ENCODE measurements at regions not wholly inside any gene's neighbourhood (a gene's known extent, or its start where the extent isn't known, plus 50 kb on each side); places are given as distances from the start of the nearest gene placed in this dataset.
"Not testable (repeated sequence)": the region's sequence is repeated elsewhere in the genome, so short reads cannot be mapped to it uniquely, and the experiment has no call there.

DNA sequence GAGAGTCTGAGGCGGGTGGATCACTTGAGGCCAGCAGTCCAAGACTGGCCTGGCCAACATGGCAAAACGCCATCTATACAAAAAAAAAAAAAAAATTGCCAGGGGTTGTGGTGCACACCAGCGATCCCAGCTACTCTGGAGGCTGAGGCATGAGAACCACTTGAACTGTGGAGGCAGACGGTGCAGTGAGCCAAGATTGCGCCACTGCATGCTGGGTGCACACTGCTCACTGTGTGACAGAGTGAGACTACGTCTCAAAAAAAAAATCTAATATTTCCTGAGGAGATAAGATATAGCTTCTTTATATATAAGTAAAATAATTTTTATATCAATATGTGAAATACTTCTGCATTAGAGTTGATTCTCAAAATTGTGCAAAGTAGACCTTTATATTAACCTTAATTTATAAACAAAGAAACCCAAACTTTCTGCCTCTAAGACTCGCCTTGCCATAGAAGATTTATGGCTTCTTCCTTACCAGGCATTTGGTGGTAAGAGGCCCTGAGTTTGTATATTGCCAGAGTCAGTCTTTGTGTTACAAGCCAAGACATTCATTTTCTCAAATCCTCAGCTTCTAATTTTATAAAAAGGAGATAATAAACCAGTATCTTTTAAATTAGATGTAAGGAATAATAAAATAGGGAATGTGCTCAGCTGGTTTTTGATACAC is 1226.7 kb downstream of the FLRT2 start:
- Histone ChIP-seq H3K27ac (ENCODE audit: low read length) (no peak overlapping the region), H3K4me1 (ENCODE audit: control insufficient read depth in 1 of 2, insufficient read depth in 2 of 2, low read length in 2 of 2) (no peaks in the 10 kb centered on the region), H3K36me3 (ENCODE audit: control insufficient read depth in 1 of 2, insufficient read depth in 2 of 2, low read length in 2 of 2) (no peaks in the 10 kb centered on the region), H3K27me3 (ENCODE audit: low read depth, low read length) (no peaks in the 10 kb centered on the region), H3K4me3 (ENCODE audit: low read depth in 1 of 2, low read length in 2 of 2) (no peak overlapping the region), H3K9me3 (ENCODE audit: control insufficient read depth in 1 of 2, low read length in 2 of 2) (peaks cover 0 to 11% of the 10 kb centered on the region in 2 donors)

DNA sequence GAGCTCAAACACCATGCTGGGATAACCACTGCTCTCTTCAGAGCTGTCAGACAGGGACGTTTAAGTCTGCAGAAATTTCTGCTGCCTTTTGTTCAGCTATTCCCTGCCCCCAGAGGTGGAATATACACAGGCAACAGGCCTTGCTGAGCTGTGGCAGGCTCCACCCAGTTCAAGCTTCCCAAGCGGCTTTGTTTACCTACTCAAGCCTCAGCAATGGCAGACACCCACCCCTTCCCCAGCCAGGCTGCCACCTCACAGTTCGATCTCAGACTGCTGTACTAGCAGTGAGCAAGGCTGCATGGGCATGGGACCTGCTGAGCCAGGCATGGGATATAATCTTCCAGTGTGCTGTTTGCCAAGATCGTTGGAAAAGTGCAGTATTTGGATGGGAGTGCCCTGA is 1220.5 kb downstream of the FLRT2 start:
- H3K27me3 ChIP-seq (ENCODE audit: low read depth, low read length); H3K36me3 ChIP-seq (ENCODE audit: control insufficient read depth in 1 of 2, insufficient read depth in 2 of 2, low read length in 2 of 2); H3K4me3 ChIP-seq (ENCODE audit: low read depth in 1 of 2, low read length in 2 of 2); H3K4me1 ChIP-seq (ENCODE audit: control insufficient read depth in 1 of 2, insufficient read depth in 2 of 2, low read length in 2 of 2); H3K27ac ChIP-seq (ENCODE audit: low read length): not testable (repeated sequence)
- H3K9me3 ChIP-seq (ENCODE audit: control insufficient read depth in 1 of 2, low read length in 2 of 2): peaks cover 0 to 11% of the 10 kb centered on the region in 2 donors

DNA sequence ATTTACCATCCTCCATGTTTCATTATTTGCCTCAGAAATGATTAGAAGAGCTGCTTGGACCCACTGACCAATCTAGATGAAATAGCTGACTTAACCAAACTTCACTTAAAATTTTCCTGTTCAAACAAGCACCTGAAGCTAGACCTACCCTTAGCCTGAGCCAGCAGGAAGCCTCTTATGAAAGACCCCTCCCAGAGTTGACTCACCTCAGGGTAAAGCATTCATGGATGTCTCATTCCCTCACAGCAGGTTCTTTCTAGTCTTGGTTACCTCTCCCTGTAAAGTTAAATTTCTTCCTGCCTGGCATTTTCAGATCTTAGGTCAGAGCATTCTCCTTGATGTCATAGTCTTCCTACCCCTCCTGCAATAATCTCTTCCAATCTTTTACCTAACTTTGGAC is 1209.8 kb downstream of the FLRT2 start:
- H3K4me1 ChIP-seq (ENCODE audit: control insufficient read depth in 1 of 2, insufficient read depth in 2 of 2, low read length in 2 of 2): no peaks in the 10 kb centered on the region
- no peaks in the 10 kb centered on the region for H3K36me3 ChIP-seq (ENCODE audit: control insufficient read depth in 1 of 2, insufficient read depth in 2 of 2, low read length in 2 of 2)
- H3K4me3 ChIP-seq (ENCODE audit: low read depth in 1 of 2, low read length in 2 of 2): no peak overlapping the region
- no peaks in the 10 kb centered on the region for H3K27me3 ChIP-seq (ENCODE audit: low read depth, low read length)
- H3K27ac ChIP-seq (ENCODE audit: low read length): no peak overlapping the region
- H3K9me3 ChIP-seq (ENCODE audit: control insufficient read depth in 1 of 2, low read length in 2 of 2): no peaks in the 10 kb centered on the region

DNA sequence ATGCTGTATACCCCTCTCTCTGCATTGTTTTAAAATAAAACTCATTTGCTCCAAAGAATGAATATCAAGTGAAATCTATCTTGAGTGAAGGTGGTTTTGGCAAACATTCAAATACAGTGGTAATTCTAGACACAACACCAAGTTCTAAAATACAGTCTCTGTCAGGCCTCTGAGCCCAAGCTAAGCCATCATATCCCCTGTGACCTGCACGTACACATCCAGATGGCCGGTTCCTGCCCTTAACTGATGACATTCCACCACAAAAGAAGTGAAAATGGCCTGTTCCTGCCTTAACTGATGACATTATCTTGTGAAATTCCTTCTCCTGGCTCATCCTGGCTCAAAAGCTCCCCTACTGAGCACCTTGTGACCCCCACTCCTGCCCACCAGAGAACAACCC is 1201.5 kb downstream of the FLRT2 start:
- not testable (repeated sequence) for H3K27ac ChIP-seq (ENCODE audit: low read length); H3K4me3 ChIP-seq (ENCODE audit: low read depth in 1 of 2, low read length in 2 of 2); H3K27me3 ChIP-seq (ENCODE audit: low read depth, low read length); H3K36me3 ChIP-seq (ENCODE audit: control insufficient read depth in 1 of 2, insufficient read depth in 2 of 2, low read length in 2 of 2); H3K4me1 ChIP-seq (ENCODE audit: control insufficient read depth in 1 of 2, insufficient read depth in 2 of 2, low read length in 2 of 2); H3K9me3 ChIP-seq (ENCODE audit: control insufficient read depth in 1 of 2, low read length in 2 of 2)

DNA sequence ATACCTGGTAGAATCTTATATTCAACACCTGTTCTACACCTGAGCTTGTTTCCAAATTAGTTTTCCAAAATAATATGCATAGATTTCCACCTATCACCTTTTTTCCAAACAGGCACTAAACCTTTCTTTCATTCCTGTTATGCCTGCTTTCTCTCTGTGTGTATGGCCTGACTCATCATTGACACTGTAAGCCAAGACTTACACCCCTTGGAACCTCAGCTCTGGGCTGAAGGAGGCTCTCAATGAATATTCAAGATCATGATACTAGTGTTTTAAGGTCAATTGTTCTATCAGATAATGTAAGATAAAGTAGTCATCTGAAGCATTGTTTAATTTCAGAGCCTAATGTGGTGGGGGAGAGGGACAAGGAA is 1193.3 kb downstream of the FLRT2 start:
- H3K9me3 ChIP-seq (ENCODE audit: control insufficient read depth in 1 of 2, low read length in 2 of 2): no peaks in the 10 kb centered on the region
- H3K27ac ChIP-seq (ENCODE audit: low read length): no peak overlapping the region
- no peaks in the 10 kb centered on the region for H3K27me3 ChIP-seq (ENCODE audit: low read depth, low read length)
- H3K36me3 ChIP-seq (ENCODE audit: control insufficient read depth in 1 of 2, insufficient read depth in 2 of 2, low read length in 2 of 2): no peaks in the 10 kb centered on the region
- H3K4me1 ChIP-seq (ENCODE audit: control insufficient read depth in 1 of 2, insufficient read depth in 2 of 2, low read length in 2 of 2): no peaks in the 10 kb centered on the region
- H3K4me3 ChIP-seq (ENCODE audit: low read depth in 1 of 2, low read length in 2 of 2): no peak overlapping the region

DNA sequence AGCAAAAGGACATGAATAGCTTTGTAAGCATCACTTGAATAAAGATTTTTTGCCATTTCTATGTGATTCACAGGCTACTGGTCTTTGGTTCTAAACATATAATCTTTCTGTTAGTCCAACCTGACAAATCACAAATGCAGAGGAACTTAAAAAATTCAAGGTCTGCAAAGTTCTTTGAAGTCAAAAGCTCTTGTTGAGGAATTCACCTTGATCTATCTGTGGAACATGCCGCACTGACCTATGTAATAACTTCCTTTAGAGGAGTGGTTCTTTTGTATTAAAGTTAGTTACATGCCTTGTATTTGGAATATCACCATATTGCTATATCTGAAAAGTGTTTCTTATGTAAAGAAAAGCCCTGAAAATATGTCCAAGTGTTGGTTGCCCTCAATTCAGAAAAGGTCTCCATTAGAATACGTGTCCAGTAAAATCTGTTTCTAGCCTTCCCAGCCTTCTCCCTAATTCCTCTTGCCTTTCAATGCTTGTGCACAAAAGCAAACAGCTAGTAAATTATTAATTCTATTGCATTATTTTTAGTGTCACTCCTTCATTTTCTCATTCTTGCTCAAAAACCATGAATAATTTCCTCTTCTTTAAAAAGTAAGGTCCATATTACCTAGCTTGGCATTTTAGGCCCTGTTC is 1192.8 kb downstream of the FLRT2 start:
- H3K4me3 ChIP-seq (ENCODE audit: low read depth in 1 of 2, low read length in 2 of 2): no peak overlapping the region
- no peaks in the 10 kb centered on the region for H3K36me3 ChIP-seq (ENCODE audit: control insufficient read depth in 1 of 2, insufficient read depth in 2 of 2, low read length in 2 of 2)
- H3K9me3 ChIP-seq (ENCODE audit: control insufficient read depth in 1 of 2, low read length in 2 of 2): no peaks in the 10 kb centered on the region
- H3K27ac ChIP-seq (ENCODE audit: low read length): no peak overlapping the region
- H3K4me1 ChIP-seq (ENCODE audit: control insufficient read depth in 1 of 2, insufficient read depth in 2 of 2, low read length in 2 of 2): no peaks in the 10 kb centered on the region
- no peaks in the 10 kb centered on the region for H3K27me3 ChIP-seq (ENCODE audit: low read depth, low read length)

DNA sequence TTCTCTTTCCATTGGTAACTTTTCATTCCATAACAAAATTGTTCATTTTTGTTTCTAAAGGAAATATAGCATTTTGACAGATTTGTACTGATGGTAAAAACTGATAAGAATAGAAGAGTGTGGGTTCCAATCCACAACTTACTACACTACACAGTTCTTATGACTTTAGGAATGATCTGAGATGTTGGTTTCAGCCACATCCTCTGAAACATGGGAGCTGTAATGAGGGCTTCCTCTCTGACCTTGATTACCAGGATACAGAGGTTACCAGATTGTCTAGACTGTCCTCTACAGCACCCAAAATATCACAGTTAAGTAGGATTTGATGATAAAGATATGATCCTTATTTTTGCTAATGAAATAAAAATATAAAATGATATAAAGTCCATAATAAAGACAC is 1184.6 kb downstream of the FLRT2 start:
- Histone ChIP-seq H3K27ac (ENCODE audit: low read length) (no peak overlapping the region), H3K4me1 (ENCODE audit: control insufficient read depth in 1 of 2, insufficient read depth in 2 of 2, low read length in 2 of 2) (no peaks in the 10 kb centered on the region), H3K4me3 (ENCODE audit: low read depth in 1 of 2, low read length in 2 of 2) (no peak overlapping the region), H3K27me3 (ENCODE audit: low read depth, low read length) (no peaks in the 10 kb centered on the region), H3K9me3 (ENCODE audit: control insufficient read depth in 1 of 2, low read length in 2 of 2) (no peaks in the 10 kb centered on the region), H3K36me3 (ENCODE audit: control insufficient read depth in 1 of 2, insufficient read depth in 2 of 2, low read length in 2 of 2) (no peaks in the 10 kb centered on the region)

DNA sequence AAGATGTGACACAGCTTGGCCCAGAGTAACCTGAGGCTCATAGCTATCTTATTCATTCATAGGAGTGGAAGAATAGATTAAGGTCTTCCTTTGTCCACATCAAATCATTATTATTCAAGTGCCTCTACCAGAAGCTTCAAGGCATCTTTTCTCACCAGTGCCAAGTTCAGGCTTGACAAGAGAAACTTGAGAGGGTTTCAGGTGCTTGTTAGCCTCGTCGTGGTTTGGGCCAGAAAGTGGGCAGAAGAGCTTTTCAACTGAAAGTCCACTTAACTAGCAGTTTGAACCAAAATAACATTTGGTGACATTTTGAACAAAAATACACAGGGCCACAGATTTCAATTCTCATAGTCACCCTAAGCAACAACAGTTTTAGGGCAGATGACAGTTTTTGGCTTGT is 1184.2 kb downstream of the FLRT2 start:
- no peaks in the 10 kb centered on the region for H3K9me3 ChIP-seq (ENCODE audit: control insufficient read depth in 1 of 2, low read length in 2 of 2)
- no peak overlapping the region for H3K4me3 ChIP-seq (ENCODE audit: low read depth in 1 of 2, low read length in 2 of 2)
- H3K27ac ChIP-seq (ENCODE audit: low read length): no peak overlapping the region
- no peaks in the 10 kb centered on the region for H3K4me1 ChIP-seq (ENCODE audit: control insufficient read depth in 1 of 2, insufficient read depth in 2 of 2, low read length in 2 of 2)
- H3K27me3 ChIP-seq (ENCODE audit: low read depth, low read length): no peaks in the 10 kb centered on the region
- H3K36me3 ChIP-seq (ENCODE audit: control insufficient read depth in 1 of 2, insufficient read depth in 2 of 2, low read length in 2 of 2): no peaks in the 10 kb centered on the region

DNA sequence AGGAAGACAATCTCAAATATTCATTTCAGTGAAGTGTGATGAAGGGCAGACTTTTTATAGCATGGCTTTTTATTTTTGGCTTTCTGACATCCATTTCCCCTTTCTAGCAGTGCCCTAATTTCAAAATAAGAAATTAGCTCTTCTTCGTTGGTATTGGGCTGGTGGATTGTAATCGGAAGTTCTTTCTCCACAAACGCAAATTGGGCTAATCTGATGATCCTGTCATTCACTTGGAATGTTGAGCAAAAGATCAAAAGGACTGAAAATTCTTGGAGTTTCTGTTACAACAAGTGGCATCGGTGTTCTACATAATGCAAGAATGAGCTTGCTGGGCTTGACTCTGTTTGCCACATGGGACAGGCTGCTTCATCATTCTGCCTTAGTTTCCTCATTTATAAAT is 1182.8 kb downstream of the FLRT2 start:
- no peak overlapping the region for H3K4me3 ChIP-seq (ENCODE audit: low read depth in 1 of 2, low read length in 2 of 2)
- no peaks in the 10 kb centered on the region for H3K27me3 ChIP-seq (ENCODE audit: low read depth, low read length)
- no peaks in the 10 kb centered on the region for H3K4me1 ChIP-seq (ENCODE audit: control insufficient read depth in 1 of 2, insufficient read depth in 2 of 2, low read length in 2 of 2)
- H3K9me3 ChIP-seq (ENCODE audit: control insufficient read depth in 1 of 2, low read length in 2 of 2): no peaks in the 10 kb centered on the region
- H3K27ac ChIP-seq (ENCODE audit: low read length): no peak overlapping the region
- no peaks in the 10 kb centered on the region for H3K36me3 ChIP-seq (ENCODE audit: control insufficient read depth in 1 of 2, insufficient read depth in 2 of 2, low read length in 2 of 2)

DNA sequence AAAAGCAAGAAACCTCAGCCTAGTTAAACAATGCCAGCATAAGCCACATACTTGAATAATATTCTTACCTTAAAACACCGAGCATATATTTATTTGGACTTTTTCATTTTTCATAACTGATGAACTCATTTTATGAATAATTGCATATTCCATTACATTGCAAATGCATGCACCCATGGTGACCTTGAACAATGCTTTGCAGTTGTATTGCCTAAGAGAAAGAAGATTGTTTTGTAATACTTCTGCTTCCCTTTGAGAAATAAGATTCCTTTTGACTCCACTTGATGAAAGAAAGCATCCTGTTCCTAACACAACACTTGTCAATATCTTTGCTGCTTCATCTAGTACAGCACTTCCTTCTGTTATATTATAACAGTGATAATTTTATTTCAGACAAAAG is 1182.2 kb downstream of the FLRT2 start:
- Histone ChIP-seq H3K4me3 (ENCODE audit: low read depth in 1 of 2, low read length in 2 of 2) (no peak overlapping the region), H3K27me3 (ENCODE audit: low read depth, low read length) (no peaks in the 10 kb centered on the region), H3K36me3 (ENCODE audit: control insufficient read depth in 1 of 2, insufficient read depth in 2 of 2, low read length in 2 of 2) (no peaks in the 10 kb centered on the region), H3K4me1 (ENCODE audit: control insufficient read depth in 1 of 2, insufficient read depth in 2 of 2, low read length in 2 of 2) (no peaks in the 10 kb centered on the region), H3K9me3 (ENCODE audit: control insufficient read depth in 1 of 2, low read length in 2 of 2) (no peaks in the 10 kb centered on the region), H3K27ac (ENCODE audit: low read length) (no peak overlapping the region)

DNA sequence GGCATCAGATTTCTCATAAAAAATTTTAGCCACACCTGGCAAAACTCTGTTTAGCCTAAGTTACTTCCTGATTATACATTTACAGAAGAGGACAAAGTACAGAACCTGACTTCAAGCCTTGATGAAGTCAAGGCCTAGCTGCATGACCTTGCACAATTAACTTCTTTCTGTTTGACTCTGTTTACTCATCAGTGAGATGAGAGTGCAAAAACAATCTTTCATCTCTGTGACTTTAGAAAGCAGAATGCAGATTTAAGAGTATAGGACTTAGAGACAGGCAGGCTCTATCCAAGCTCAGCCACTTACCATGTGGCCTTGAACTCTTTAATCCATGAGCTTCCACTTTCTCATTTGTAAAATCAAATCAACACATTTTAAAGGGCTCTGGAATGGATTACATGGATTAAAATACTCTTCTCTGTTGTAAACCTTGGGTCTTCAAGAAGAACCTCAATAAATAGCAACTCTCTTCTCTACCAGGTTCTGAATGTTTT is 1178.9 kb downstream of the FLRT2 start:
- H3K27ac ChIP-seq (ENCODE audit: low read length): no peak overlapping the region

DNA sequence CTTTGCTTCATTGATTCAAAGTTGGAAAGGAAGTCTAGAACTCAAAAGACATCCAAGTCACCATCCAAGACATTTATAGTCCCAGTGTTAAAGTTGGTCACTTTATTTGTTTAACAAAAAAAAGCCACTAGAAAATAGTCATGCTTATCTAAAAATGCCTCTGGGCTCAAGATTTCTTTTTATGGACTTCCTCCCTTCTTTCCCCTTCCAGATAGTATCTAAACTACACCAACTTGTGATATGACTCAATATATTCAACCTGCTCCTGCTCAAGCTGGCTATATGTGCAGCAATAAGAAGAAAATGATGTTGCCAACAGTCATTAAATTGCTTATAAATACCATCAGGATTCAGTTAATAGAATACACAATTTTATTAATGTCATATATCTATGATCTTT is 1177.1 kb downstream of the FLRT2 start:
- no peak overlapping the region for H3K4me3 ChIP-seq (ENCODE audit: low read depth in 1 of 2, low read length in 2 of 2)
- no peaks in the 10 kb centered on the region for H3K4me1 ChIP-seq (ENCODE audit: control insufficient read depth in 1 of 2, insufficient read depth in 2 of 2, low read length in 2 of 2)
- no peak overlapping the region for H3K27ac ChIP-seq (ENCODE audit: low read length)
- H3K27me3 ChIP-seq (ENCODE audit: low read depth, low read length): no peaks in the 10 kb centered on the region
- H3K36me3 ChIP-seq (ENCODE audit: control insufficient read depth in 1 of 2, insufficient read depth in 2 of 2, low read length in 2 of 2): no peaks in the 10 kb centered on the region
- H3K9me3 ChIP-seq (ENCODE audit: control insufficient read depth in 1 of 2, low read length in 2 of 2): no peaks in the 10 kb centered on the region

More for the DNA sequence above, 1178.9 kb downstream of the FLRT2 start:
- Histone ChIP-seq H3K36me3 (ENCODE audit: control insufficient read depth in 1 of 2, insufficient read depth in 2 of 2, low read length in 2 of 2) (no peaks in the 10 kb centered on the region), H3K27me3 (ENCODE audit: low read depth, low read length) (no peaks in the 10 kb centered on the region), H3K4me1 (ENCODE audit: control insufficient read depth in 1 of 2, insufficient read depth in 2 of 2, low read length in 2 of 2) (no peaks in the 10 kb centered on the region), H3K9me3 (ENCODE audit: control insufficient read depth in 1 of 2, low read length in 2 of 2) (no peaks in the 10 kb centered on the region), H3K4me3 (ENCODE audit: low read depth in 1 of 2, low read length in 2 of 2) (no peak overlapping the region)

Measured in muscle layer of duodenum (tissue), 2 donors.